Esophagus squamous epithelium (tissue), 5 donors: ENCODE measurements at regions not wholly inside any gene's neighbourhood (a gene's known extent, or its start where the extent isn't known, plus 50 kb on each side); places are given as distances from the start of the nearest gene placed in this dataset.

Experiments used
- DNase-seq: peaks from one replicate; lab custom pipeline; 2025; lab: John Stamatoyannopoulos, UW
- H3K27ac ChIP-seq, 4 donors: fragments of 200-600 bp; sonication (generic); one replicate each; pipeline ENCODE4 v1.5.1; 2016 to 2019; ENCODE audit warnings: mild to moderate bottlenecking in 1 of 4
- H3K27me3 ChIP-seq, 4 donors: fragments of 200-600 bp; sonication (generic); 1 replicate in 3 of 4; 2 replicates in 1 of 4; pipeline versions ENCODE4 v1.5.1 to v1.6.0; 2017 to 2021; ENCODE audit warnings: antibody characterized with exemption in 1 of 4
- H3K36me3 ChIP-seq, 3 donors: fragments of 200-600 bp; sonication (generic); one replicate each; pipeline ENCODE4 v1.5.1; 2016 to 2019
- H3K4me1 ChIP-seq, 3 donors: fragments of 200-600 bp; sonication (generic); one replicate each; pipeline ENCODE4 v1.5.1; 2017 to 2019
- H3K4me3 ChIP-seq, 4 donors: fragments of 200-600 bp; sonication (generic); 1 replicate in 3 of 4; 2 replicates in 1 of 4; pipeline ENCODE4 v1.5.1; 2016 to 2019; ENCODE audit warnings: mild to moderate bottlenecking in 2 of 4, moderate library complexity in 1 of 4
- H3K9me3 ChIP-seq, 3 donors: fragments of 200-600 bp; sonication (generic); one replicate each; pipeline ENCODE4 v1.5.1; 2016 to 2019
- CTCF ChIP-seq, 6 experiments: fragments of 450-650 bp in 4 of 6; fragments of 200-600 bp in 2 of 6; sonication (generic) in 2 of 6; IDR thresholded peaks; one replicate each; pipeline ENCODE4 v1.5.1; 2016 to 2019; ENCODE audit warnings: antibody characterized with exemption in 6 of 6, mild to moderate bottlenecking in 4 of 6, moderate library complexity in 4 of 6
- POLR2A ChIP-seq, 4 donors: fragments of 450-650 bp; IDR thresholded peaks; one replicate each; pipeline ENCODE4 v1.6.1; 2017; ENCODE audit warnings: antibody characterized with exemption in 4 of 4, mild to moderate bottlenecking in 4 of 4, moderate library complexity in 3 of 4
- WGBS, 2 donors: methylation state at CpG; one replicate each; pipeline ENCODE4 v1.1.5; 2018; 5-methylcytosine and 5-hydroxymethylcytosine counted together
- intact Hi-C: fragments of 100-400 bp; cut with DNase I; formaldehyde crosslinking; loops from one replicate; pipeline ENCODE4 v1.15.0; 2022
- donor health status: DM: yes; HTN: yes; CAD: no.

- Histone ChIP-seq H3K4me1 (no peaks in the 10 kb centered on the region), H3K36me3 (no peaks in the 10 kb centered on the region), H3K9me3 (no peaks in the 10 kb centered on the region), H3K27ac (no peak overlapping the region), H3K27me3 (no peaks in the 10 kb centered on the region), H3K4me3 (no peak overlapping the region)
- DNase-seq, result no peak
- intact Hi-C loops, result no loop called here
- TF ChIP-seq CTCF (IDR thresholded peaks at IDR 0.05) (no peak), POLR2A (IDR thresholded peaks at IDR 0.05) (no peak)
- 88 to 92% methylated on average over 1 of the region's 1 CpG for WGBS, 2 donors
These were observed 440.1 kb upstream of the ARHGEF26 start for GRCh38 chr3:153681057-153681456.

- Histone ChIP-seq H3K4me3 (no peak overlapping the region), H3K27me3 (no peaks in the 10 kb centered on the region), H3K9me3 (no peaks in the 10 kb centered on the region), H3K4me1 (no peaks in the 10 kb centered on the region), H3K27ac (no peak overlapping the region), H3K36me3 (no peaks in the 10 kb centered on the region)
- 83 to 84% methylated on average over 3 of the region's 3 CpGs for WGBS, 2 donors
- intact Hi-C loops, result no loop called here
- DNase-seq, result no peak
- TF ChIP-seq CTCF (IDR thresholded peaks at IDR 0.05) (no peak), POLR2A (IDR thresholded peaks at IDR 0.05) (no peak)
These were observed 432.7 kb upstream of the ARHGEF26 start for GRCh38 chr3:153688301-153689120.

GRCh38 chr3:153693207-153693606, 428.0 kb upstream of the ARHGEF26 start:
- TF ChIP-seq POLR2A (IDR thresholded peaks at IDR 0.05) (no peak), CTCF (IDR thresholded peaks at IDR 0.05) (no peak)
- Histone ChIP-seq H3K27me3 (no peaks in the 10 kb centered on the region), H3K9me3 (no peaks in the 10 kb centered on the region), H3K4me3 (no peak overlapping the region), H3K27ac (no peak overlapping the region), H3K4me1 (no peaks in the 10 kb centered on the region), H3K36me3 (no peaks in the 10 kb centered on the region)
- DNase-seq, result no peak
- intact Hi-C loops, result no loop called here
- WGBS, 2 donors, result 77 to 80% methylated on average over 3 of the region's 3 CpGs

- no peaks in the 10 kb centered on the region for H3K27me3 ChIP-seq
- intact Hi-C loops, result no loop called here
- no peak overlapping the region for H3K4me3 ChIP-seq
- H3K4me1 ChIP-seq, result no peaks in the 10 kb centered on the region
- H3K27ac ChIP-seq, result no peak overlapping the region
- TF ChIP-seq POLR2A (IDR thresholded peaks at IDR 0.05) (no peak), CTCF (IDR thresholded peaks at IDR 0.05) (no peak)
- H3K36me3 ChIP-seq, result no peaks in the 10 kb centered on the region
- DNase-seq, result no peak
- no peaks in the 10 kb centered on the region for H3K9me3 ChIP-seq
These were observed 419.1 kb upstream of the ARHGEF26 start for GRCh38 chr3:153702106-153702505.

- no peak overlapping the region for H3K27ac ChIP-seq
- 33 to 73% methylated on average over 1 of the region's 1 CpG for WGBS, 2 donors
- no peak for DNase-seq
- H3K27me3 ChIP-seq, result no peaks in the 10 kb centered on the region
- no peak overlapping the region for H3K4me3 ChIP-seq
- TF ChIP-seq POLR2A (IDR thresholded peaks at IDR 0.05) (no peak), CTCF (IDR thresholded peaks at IDR 0.05) (peak in 1 of 6 experiments; percentile 30)
- H3K9me3 ChIP-seq, result no peaks in the 10 kb centered on the region
- intact Hi-C loops, result no loop called here
- H3K36me3 ChIP-seq, result no peaks in the 10 kb centered on the region
- H3K4me1 ChIP-seq, result no peaks in the 10 kb centered on the region
These were observed 417.1 kb upstream of the ARHGEF26 start for GRCh38 chr3:153704115-153704514.
